Spleen (tissue), 7 donors: ENCODE measurements at regions not wholly inside any gene's neighbourhood (a gene's known extent, or its start where the extent isn't known, plus 50 kb on each side); places are given as distances from the start of the nearest gene placed in this dataset.

Source experiments
- CTCF ChIP-seq, 11 experiments: fragments of 200-600 bp in 7 of 11; fragments of 450-650 bp in 4 of 11; sonication (generic) in 4 of 11; IDR thresholded peaks in 8 of 11; conservative IDR thresholded peaks in 3 of 11; 1 replicate in 7 of 11; 2 replicates in 4 of 11; pipeline versions ENCODE4 v1.4.0 to v1.8.0; 2016 to 2021; ENCODE audit warnings: antibody characterized with exemption in 11 of 11, inconsistent platforms in 4 of 11, mild to moderate bottlenecking in 1 of 11
- POLR2A ChIP-seq, 3 donors: fragments of 450-650 bp; IDR thresholded peaks; one replicate each; pipeline ENCODE4 v1.5.1; 2017; ENCODE audit warnings: antibody characterized with exemption in 3 of 3, mild to moderate bottlenecking in 1 of 3
- donor health status: DM: no; HTN: no; CAD: no; lungs with moderate emphysema.
- donor health status: DM: no; HTN: no; CAD: no.
- donor health status: DM: no; HTN: no; CAD: no.

GRCh38 chr13:48906200-48906599, 69.5 kb upstream of the FNDC3A start:
- TF ChIP-seq CTCF (IDR thresholded peaks at IDR 0.05 in 8 of 11, conservative IDR thresholded peaks at IDR 0.05 in 3 of 11) (no peak), POLR2A (IDR thresholded peaks at IDR 0.05) (no peak)
